GM21423 (cell line): ENCODE measurements at regions not wholly inside any gene's neighbourhood (a gene's known extent, or its start where the extent isn't known, plus 50 kb on each side); places are given as distances from the start of the nearest gene placed in this dataset.
"Not testable (repeated sequence)": the region's sequence is repeated elsewhere in the genome, so short reads cannot be mapped to it uniquely, and the experiment has no call there.

Source experiments
- ATAC-seq: cut with Tn5 transposase; IDR thresholded peaks from one replicate; pipeline ENCODE4 v1.9.1; 2021; ENCODE audit warnings: mild to moderate bottlenecking, moderate library complexity; ENCODE audit not compliant: unreplicated experiment

GRCh38 chr16:59596693-59597092 is 862.6 kb upstream of the GOT2 start:
- ATAC-seq, result no peak

GRCh38 chr16:59593194-59593661 is 859.1 kb upstream of the GOT2 start:
- no peak for ATAC-seq

- ATAC-seq, result no peak
These were observed 857.4 kb upstream of the GOT2 start for GRCh38 chr16:59591480-59591879.

GRCh38 chr16:59590845-59591244 is 856.7 kb upstream of the GOT2 start:
- no peak for ATAC-seq

GRCh38 chr16:59586331-59586730 is 852.2 kb upstream of the GOT2 start:
- ATAC-seq, result no peak

GRCh38 chr16:59574296-59574695 is 840.2 kb upstream of the GOT2 start:
- ATAC-seq, result no peak

GRCh38 chr16:59573528-59574271 is 839.6 kb upstream of the GOT2 start:
- ATAC-seq, result no peak

GRCh38 chr16:59567496-59567895 is 833.4 kb upstream of the GOT2 start:
- ATAC-seq, result no peak

GRCh38 chr16:59566446-59566845 is 832.3 kb upstream of the GOT2 start:
- ATAC-seq, result no peak

- ATAC-seq, result no peak
These were observed 824.6 kb upstream of the GOT2 start for GRCh38 chr16:59558679-59559078.

GRCh38 chr16:59552164-59552563 is 818.0 kb upstream of the GOT2 start:
- no peak for ATAC-seq

- no peak for ATAC-seq
These were observed 811.6 kb upstream of the GOT2 start for GRCh38 chr16:59545721-59546120.

- ATAC-seq, result no peak
These were observed 809.5 kb upstream of the GOT2 start for GRCh38 chr16:59543641-59544040.

- no peak for ATAC-seq
These were observed 806.5 kb upstream of the GOT2 start for GRCh38 chr16:59540621-59541020.

GRCh38 chr16:59535298-59535697 is 801.2 kb upstream of the GOT2 start:
- ATAC-seq, result no peak

GRCh38 chr16:59527206-59527997 is 793.3 kb upstream of the GOT2 start:
- ATAC-seq, result no peak

GRCh38 chr16:59522826-59523225 is 788.7 kb upstream of the GOT2 start:
- no peak for ATAC-seq

GRCh38 chr16:59518721-59519120 is 784.6 kb upstream of the GOT2 start:
- ATAC-seq, result not testable (repeated sequence)

GRCh38 chr16:59514651-59515050 is 780.5 kb upstream of the GOT2 start:
- no peak for ATAC-seq

- ATAC-seq, result no peak
These were observed 775.9 kb upstream of the GOT2 start for GRCh38 chr16:59510008-59510424.

- ATAC-seq, result no peak
These were observed 766.5 kb upstream of the GOT2 start for GRCh38 chr16:59500601-59501000.

- ATAC-seq, result no peak
These were observed 753.0 kb upstream of the GOT2 start for GRCh38 chr16:59487067-59487466.
